Activated CD4-positive, alpha-beta T cell treated with anti-CD3 and anti-CD28 coated beads, Interleukin-2, amount 10 ng/mL, durations not matched to agents 7 days and 5 days (primary cell): ENCODE measurements at regions not wholly inside any gene's neighbourhood (a gene's known extent, or its start where the extent isn't known, plus 50 kb on each side); places are given as distances from the start of the nearest gene placed in this dataset.

Source experiments
- CTCF ChIA-PET: fragments of 350-600 bp; sonication (Branson Sonifier 250); formaldehyde crosslinking; loops from one replicate; lab custom pipeline; 2021; ENCODE audit warnings: antibody characterized with exemption; lab: Charles Lee
- POLR2A ChIA-PET: fragments of 350-600 bp; sonication (Branson Sonifier 250); formaldehyde crosslinking; loops from one replicate; lab custom pipeline; 2021; ENCODE audit warnings: antibody characterized with exemption; lab: Charles Lee
- DNase-seq: peaks from one replicate; pipeline ENCODE4 v3.0.0-alpha.2; 2020
- H3K27ac Mint-ChIP-seq: one replicate; pipeline ENCODE4 v1.8.0; 2021; ENCODE audit warnings: mild to moderate bottlenecking, moderate library complexity, mixed read lengths
- H3K27me3 Mint-ChIP-seq: one replicate; pipeline ENCODE4 v1.8.0; 2021; ENCODE audit warnings: mixed read lengths
- H3K36me3 Mint-ChIP-seq: one replicate; pipeline ENCODE4 v1.8.0; 2021; ENCODE audit warnings: low read depth, mixed read lengths
- H3K4me1 Mint-ChIP-seq: one replicate; pipeline ENCODE4 v1.8.0; 2021; ENCODE audit warnings: mixed read lengths
- H3K4me3 Mint-ChIP-seq: one replicate; pipeline ENCODE4 v1.8.0; 2021; ENCODE audit warnings: mild to moderate bottlenecking, moderate library complexity, mixed read lengths
- H3K9me3 Mint-ChIP-seq: one replicate; pipeline ENCODE4 v1.8.0; 2021; ENCODE audit warnings: mixed read lengths

- no peak overlapping the region for H3K4me3 Mint-ChIP-seq
- no peaks in the 10 kb centered on the region for H3K36me3 Mint-ChIP-seq
- no peaks in the 10 kb centered on the region for H3K27me3 Mint-ChIP-seq
- no peaks in the 10 kb centered on the region for H3K4me1 Mint-ChIP-seq
- ChIA-PET POLR2A (no interaction called here), CTCF (no interaction called here)
- H3K9me3 Mint-ChIP-seq, result peaks cover 3% of the 10 kb centered on the region
- H3K27ac Mint-ChIP-seq, result no peak overlapping the region
- no peak for DNase-seq
These were observed 1341.2 kb upstream of the CDH6 start for GRCh38 chr5:29852329-29852728.

DNA sequence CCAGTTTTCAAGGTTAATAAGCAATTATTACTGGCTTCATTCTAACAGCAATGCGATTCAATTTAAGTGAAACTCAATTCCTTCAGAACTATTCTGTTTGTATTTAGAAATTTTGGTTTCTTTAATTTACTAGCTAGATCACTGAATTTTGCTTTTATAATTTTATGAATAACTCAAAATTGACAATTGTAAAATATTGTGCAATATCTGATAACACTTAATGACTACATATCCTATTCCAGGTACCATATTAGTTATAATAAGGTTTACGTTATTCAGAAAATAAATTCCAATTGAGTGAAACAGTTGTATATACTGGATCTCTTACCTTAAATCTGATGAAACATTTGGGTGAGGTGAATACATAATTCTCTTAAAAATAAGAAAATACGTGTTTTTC, 1348.3 kb upstream of the CDH6 start:
- Mint-ChIP-seq H3K36me3 (no peaks in the 10 kb centered on the region), H3K27me3 (no peaks in the 10 kb centered on the region), H3K4me1 (no peaks in the 10 kb centered on the region), H3K4me3 (no peak overlapping the region), H3K9me3 (peaks cover 12% of the 10 kb centered on the region), H3K27ac (no peak overlapping the region)
- ChIA-PET POLR2A (no interaction called here), CTCF (no interaction called here)
- DNase-seq, result no peak

DNA sequence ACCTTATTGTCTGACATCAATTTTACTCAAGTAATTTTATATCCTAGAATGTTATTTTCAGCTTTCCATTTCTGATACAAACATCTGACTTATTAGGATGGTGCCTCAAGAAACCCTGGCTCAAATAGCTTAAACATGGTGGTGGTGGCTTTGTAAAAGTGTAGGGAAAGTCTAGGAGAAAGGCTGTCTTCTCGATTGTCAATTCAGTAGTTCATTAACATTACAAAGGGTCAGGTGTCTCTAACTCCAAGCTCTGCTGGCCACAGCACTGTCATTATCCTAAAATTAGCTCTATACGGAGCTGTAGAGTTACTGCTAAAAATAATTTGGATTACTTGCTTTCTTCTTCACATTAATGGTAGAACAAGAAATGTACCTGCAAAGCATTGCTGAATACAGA, 1360.1 kb upstream of the CDH6 start:
- CTCF ChIA-PET, result no interaction called here

DNA sequence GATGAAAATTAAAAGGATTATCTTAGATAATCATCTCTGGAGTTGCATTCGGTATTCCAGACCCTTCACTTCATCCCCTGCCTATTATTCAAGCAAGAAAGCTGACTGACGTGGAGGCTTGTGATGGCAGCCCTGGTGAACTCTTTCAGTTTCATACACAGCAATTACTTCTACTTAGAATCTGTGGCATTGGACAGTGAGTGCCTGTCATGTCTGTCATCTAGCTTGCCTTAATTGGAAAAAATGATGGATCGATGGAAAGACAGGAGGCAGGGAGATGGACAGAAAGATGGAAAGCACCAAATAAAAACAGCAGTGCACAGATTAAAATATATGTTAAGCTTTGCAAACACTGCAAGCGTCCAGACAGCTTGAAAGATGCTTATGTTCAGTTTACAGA, 1371.0 kb upstream of the CDH6 start:
- Mint-ChIP-seq H3K27me3 (no peaks in the 10 kb centered on the region), H3K4me3 (no peak overlapping the region), H3K27ac (no peak overlapping the region), H3K9me3 (peaks cover 7% of the 10 kb centered on the region), H3K36me3 (no peaks in the 10 kb centered on the region), H3K4me1 (no peaks in the 10 kb centered on the region)
- ChIA-PET CTCF (no interaction called here), POLR2A (no interaction called here)
- DNase-seq, result no peak

More for the DNA sequence above, 1360.1 kb upstream of the CDH6 start:
- no peaks in the 10 kb centered on the region for H3K36me3 Mint-ChIP-seq
- peaks cover 2% of the 10 kb centered on the region for H3K9me3 Mint-ChIP-seq
- no peaks in the 10 kb centered on the region for H3K4me1 Mint-ChIP-seq
- no peak overlapping the region for H3K4me3 Mint-ChIP-seq
- POLR2A ChIA-PET, result no interaction called here
- no peak overlapping the region for H3K27ac Mint-ChIP-seq
- no peak for DNase-seq
- no peaks in the 10 kb centered on the region for H3K27me3 Mint-ChIP-seq

GRCh38 chr5:29811914-29812679, 1381.4 kb upstream of the CDH6 start:
- POLR2A ChIA-PET, result no interaction called here
- CTCF ChIA-PET, result no interaction called here
- H3K27me3 Mint-ChIP-seq, result no peaks in the 10 kb centered on the region

DNA sequence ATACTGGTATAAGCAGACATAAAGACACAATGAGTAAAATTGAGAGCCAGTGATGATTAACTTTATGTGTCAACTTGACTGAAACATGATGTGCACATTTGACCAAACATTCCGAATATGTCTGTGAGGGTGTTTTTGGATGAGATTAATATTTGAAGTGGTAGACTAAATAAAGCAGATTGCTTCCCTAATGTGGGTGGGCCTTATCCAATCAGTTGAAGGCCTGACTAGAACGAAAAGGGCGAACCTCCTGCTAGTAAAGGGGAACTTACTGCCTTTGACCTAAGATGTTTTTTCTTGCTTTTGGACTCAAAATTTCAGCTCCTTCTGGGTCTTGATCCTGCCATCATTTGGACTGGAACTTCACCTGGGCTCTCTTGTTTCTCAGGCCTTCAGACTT, 1387.7 kb upstream of the CDH6 start:
- Mint-ChIP-seq H3K9me3 (peaks cover 12% of the 10 kb centered on the region), H3K4me3 (no peak overlapping the region), H3K27me3 (no peaks in the 10 kb centered on the region), H3K4me1 (no peaks in the 10 kb centered on the region), H3K27ac (no peak overlapping the region), H3K36me3 (no peaks in the 10 kb centered on the region)
- no peak for DNase-seq
- ChIA-PET CTCF (no interaction called here), POLR2A (no interaction called here)

More at GRCh38 chr5:29811914-29812679, 1381.4 kb upstream of the CDH6 start:
- no peak overlapping the region for H3K27ac Mint-ChIP-seq
- no peaks in the 10 kb centered on the region for H3K36me3 Mint-ChIP-seq
- DNase-seq, result no peak
- peaks cover 14% of the 10 kb centered on the region for H3K9me3 Mint-ChIP-seq
- H3K4me1 Mint-ChIP-seq, result no peaks in the 10 kb centered on the region
- H3K4me3 Mint-ChIP-seq, result no peak overlapping the region

GRCh38 chr5:29800752-29801151, 1392.7 kb upstream of the CDH6 start:
- no peaks in the 10 kb centered on the region for H3K27me3 Mint-ChIP-seq
- H3K36me3 Mint-ChIP-seq, result no peaks in the 10 kb centered on the region
- H3K4me3 Mint-ChIP-seq, result no peak overlapping the region
- no peak overlapping the region for H3K27ac Mint-ChIP-seq
- H3K9me3 Mint-ChIP-seq, result peaks cover 7% of the 10 kb centered on the region
- ChIA-PET POLR2A (no interaction called here), CTCF (no interaction called here)
- no peaks in the 10 kb centered on the region for H3K4me1 Mint-ChIP-seq
- DNase-seq, result no peak

DNA sequence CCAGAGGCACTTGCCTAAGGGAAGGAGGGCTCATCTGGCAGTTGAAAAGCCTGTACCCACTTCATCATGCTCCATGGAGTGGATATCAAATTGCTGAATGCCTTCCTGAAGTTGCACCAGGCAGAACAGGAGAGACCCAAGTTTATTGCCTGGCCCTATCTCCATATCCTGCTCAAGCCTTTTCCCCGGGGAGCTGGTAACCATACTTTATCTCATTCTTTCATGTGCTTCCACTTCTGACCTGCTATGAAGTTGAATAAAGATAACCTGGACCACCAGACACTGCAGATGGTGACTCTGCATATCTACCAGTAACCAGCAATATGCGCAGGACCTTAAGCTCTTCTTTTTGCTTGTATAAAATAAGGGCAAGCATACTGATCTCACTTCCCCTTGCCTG, 1397.5 kb upstream of the CDH6 start:
- ChIA-PET CTCF (no interaction called here), POLR2A (no interaction called here)
- H3K9me3 Mint-ChIP-seq, result peaks cover 9% of the 10 kb centered on the region
- no peak overlapping the region for H3K27ac Mint-ChIP-seq
- no peaks in the 10 kb centered on the region for H3K27me3 Mint-ChIP-seq
- DNase-seq, result no peak
- no peaks in the 10 kb centered on the region for H3K4me1 Mint-ChIP-seq
- no peaks in the 10 kb centered on the region for H3K36me3 Mint-ChIP-seq
- no peak overlapping the region for H3K4me3 Mint-ChIP-seq

DNA sequence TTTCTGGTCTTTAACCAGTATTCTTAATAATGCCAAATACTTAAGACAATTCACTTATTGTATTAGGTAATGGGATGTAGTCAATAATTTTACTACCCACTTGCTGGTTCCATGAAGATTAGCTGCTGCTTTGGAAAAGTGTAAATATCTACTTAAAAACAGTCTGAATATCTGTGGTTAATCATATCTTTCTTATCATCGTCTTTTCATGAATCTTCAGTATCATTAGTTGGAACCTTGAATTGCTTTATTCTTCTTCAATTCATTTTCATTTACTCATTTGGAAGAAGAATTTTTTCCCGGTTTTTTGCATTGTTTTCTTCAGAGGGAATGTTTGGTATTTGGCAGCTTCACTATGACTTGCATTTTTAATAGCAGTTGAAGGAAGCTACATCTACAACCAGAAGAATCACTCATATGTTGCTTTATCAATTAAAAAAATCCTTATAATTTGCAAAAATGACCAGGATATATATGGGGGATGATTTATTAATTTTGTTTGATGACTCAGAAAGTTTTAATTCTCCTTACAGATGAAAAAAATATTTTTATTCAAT, 1398.3 kb upstream of the CDH6 start:
- H3K4me1 Mint-ChIP-seq, result no peaks in the 10 kb centered on the region
- POLR2A ChIA-PET, result no interaction called here

DNA sequence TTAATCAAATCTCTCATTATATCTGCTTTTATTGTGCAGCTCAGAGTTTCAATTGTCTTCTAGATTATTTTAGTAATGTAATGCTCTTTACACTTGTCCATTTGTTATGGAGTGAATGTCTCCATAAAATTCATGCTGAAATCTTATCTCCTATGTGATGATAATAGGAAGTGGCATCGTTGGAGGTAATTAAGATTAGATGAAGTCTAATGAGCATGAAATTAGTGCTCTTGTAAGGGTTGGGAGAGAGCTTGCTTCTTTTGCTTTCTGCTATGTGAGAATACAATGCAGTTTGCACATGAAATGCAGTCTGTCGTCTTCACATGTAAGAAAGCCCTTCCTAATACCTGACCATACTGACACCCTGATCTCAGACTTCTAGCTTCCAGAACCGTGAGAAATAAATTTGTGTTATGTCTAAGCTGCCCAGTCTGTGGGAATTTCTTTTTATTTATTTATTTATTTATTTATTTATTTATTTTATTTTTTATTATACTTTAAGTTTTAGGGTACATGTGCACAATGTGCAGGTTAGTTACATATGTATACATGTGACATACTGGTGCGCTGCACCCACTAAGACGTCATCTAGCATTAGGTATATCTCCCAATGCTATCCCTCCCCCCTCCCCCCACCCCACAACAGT, 1399.2 kb upstream of the CDH6 start:
- no peak overlapping the region for H3K27ac Mint-ChIP-seq

More for the DNA sequence above, 1398.3 kb upstream of the CDH6 start:
- Mint-ChIP-seq H3K27me3 (no peaks in the 10 kb centered on the region), H3K27ac (no peak overlapping the region), H3K36me3 (no peaks in the 10 kb centered on the region), H3K9me3 (peaks cover 8% of the 10 kb centered on the region), H3K4me3 (no peak overlapping the region)
- CTCF ChIA-PET, result no interaction called here
- DNase-seq, result no peak

GRCh38 chr5:29790281-29790680, 1403.2 kb upstream of the CDH6 start:
- POLR2A ChIA-PET, result no interaction called here
- no peaks in the 10 kb centered on the region for H3K36me3 Mint-ChIP-seq

More for the DNA sequence above, 1399.2 kb upstream of the CDH6 start:
- Mint-ChIP-seq H3K4me3 (no peak overlapping the region), H3K27me3 (no peaks in the 10 kb centered on the region), H3K4me1 (no peaks in the 10 kb centered on the region), H3K36me3 (no peaks in the 10 kb centered on the region), H3K9me3 (peaks cover 9% of the 10 kb centered on the region)
- DNase-seq, result no peak
- POLR2A ChIA-PET, result no interaction called here
- CTCF ChIA-PET, result no interaction called here

DNA sequence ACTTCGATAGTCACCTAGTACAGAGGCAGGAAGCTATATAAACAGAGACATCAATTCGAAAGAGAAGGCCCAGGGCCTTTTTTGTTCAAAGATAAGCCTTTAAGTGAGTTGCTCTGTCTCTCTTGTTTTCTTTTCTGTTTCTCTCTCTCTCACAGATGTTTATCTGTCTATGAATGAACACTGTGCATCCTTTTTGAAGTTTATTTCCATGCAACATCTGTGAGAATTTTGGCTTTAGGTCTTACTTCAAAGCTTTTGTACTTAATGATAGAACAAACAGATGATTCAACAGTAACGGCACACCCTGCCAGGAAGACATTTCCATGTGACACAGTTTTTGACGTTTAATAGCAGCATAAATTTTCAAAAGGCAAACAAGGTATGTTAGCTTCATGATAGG, 1413.1 kb upstream of the CDH6 start:
- ChIA-PET POLR2A (no interaction called here), CTCF (no interaction called here)
- DNase-seq, result no peak
- no peaks in the 10 kb centered on the region for H3K36me3 Mint-ChIP-seq
- no peak overlapping the region for H3K27ac Mint-ChIP-seq
- H3K4me1 Mint-ChIP-seq, result no peaks in the 10 kb centered on the region
- H3K4me3 Mint-ChIP-seq, result no peak overlapping the region
- H3K27me3 Mint-ChIP-seq, result no peaks in the 10 kb centered on the region
- H3K9me3 Mint-ChIP-seq, result peaks cover 5% of the 10 kb centered on the region

More at GRCh38 chr5:29790281-29790680, 1403.2 kb upstream of the CDH6 start:
- Mint-ChIP-seq H3K4me1 (no peaks in the 10 kb centered on the region), H3K4me3 (no peak overlapping the region), H3K9me3 (peaks cover 8% of the 10 kb centered on the region), H3K27ac (no peak overlapping the region), H3K27me3 (no peaks in the 10 kb centered on the region)
- CTCF ChIA-PET, result no interaction called here
- no peak for DNase-seq

- H3K4me3 Mint-ChIP-seq, result no peak overlapping the region
- DNase-seq, result no peak
- H3K36me3 Mint-ChIP-seq, result no peaks in the 10 kb centered on the region
- H3K27ac Mint-ChIP-seq, result no peak overlapping the region
- H3K27me3 Mint-ChIP-seq, result no peaks in the 10 kb centered on the region
- no peaks in the 10 kb centered on the region for H3K4me1 Mint-ChIP-seq
- ChIA-PET CTCF (no interaction called here), POLR2A (no interaction called here)
- H3K9me3 Mint-ChIP-seq, result peaks cover 5% of the 10 kb centered on the region
These were observed 1414.3 kb upstream of the CDH6 start for GRCh38 chr5:29779141-29779540.
